Lower leg skin (tissue), 3 donors: ENCODE measurements at regions not wholly inside any gene's neighbourhood (a gene's known extent, or its start where the extent isn't known, plus 50 kb on each side); places are given as distances from the start of the nearest gene placed in this dataset.

Experiments used
- POLR2A ChIP-seq, 2 donors: fragments of 450-650 bp; IDR thresholded peaks; one replicate each; pipeline ENCODE4 v1.6.1; 2016 to 2017; ENCODE audit warnings: antibody characterized with exemption in 2 of 2, mild to moderate bottlenecking in 1 of 2, moderate library complexity in 1 of 2
- TF ChIP-seq, protein P1 (sequence below), 3 donors: fragments of 450-650 bp; IDR thresholded peaks; one replicate each; pipeline ENCODE4 v1.5.1; 2016; ENCODE audit warnings: antibody characterized with exemption in 3 of 3, mild to moderate bottlenecking in 3 of 3, moderate library complexity in 2 of 3

DNA sequence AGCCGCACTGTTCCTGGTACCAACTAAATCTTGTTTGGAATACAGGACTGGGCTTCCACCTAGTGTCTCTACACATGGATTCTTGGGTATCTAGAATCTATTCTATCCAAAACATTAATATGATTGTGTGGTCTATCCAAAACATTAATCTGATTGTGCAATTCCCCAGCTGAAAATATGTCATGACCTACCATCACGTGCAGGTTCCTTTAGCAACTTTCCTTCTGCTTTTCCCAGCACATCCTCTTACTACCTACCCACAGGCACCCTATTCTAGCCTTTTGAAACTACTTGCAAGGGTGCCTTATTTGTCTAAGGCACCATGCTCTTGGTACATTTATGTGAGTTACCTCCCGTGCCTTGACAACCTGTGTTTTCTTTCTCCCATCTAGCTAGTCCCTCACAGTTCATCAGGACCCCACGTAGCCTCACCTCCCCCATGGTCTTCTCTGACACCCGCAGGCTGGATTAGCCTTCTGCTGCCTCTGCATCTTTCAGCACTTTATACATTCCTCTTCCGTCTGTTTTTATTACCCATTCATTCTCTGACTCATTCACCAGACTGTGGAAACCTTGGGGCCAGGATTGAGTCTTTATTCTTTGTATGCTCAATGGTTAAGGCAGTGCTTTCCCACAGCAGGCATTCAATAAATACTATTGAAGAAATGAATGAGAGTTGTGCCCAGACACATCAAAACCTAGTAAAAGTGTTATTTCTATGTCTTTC lies 88.8 kb upstream of the FAM9B start:
- TF ChIP-seq, protein P1, sequence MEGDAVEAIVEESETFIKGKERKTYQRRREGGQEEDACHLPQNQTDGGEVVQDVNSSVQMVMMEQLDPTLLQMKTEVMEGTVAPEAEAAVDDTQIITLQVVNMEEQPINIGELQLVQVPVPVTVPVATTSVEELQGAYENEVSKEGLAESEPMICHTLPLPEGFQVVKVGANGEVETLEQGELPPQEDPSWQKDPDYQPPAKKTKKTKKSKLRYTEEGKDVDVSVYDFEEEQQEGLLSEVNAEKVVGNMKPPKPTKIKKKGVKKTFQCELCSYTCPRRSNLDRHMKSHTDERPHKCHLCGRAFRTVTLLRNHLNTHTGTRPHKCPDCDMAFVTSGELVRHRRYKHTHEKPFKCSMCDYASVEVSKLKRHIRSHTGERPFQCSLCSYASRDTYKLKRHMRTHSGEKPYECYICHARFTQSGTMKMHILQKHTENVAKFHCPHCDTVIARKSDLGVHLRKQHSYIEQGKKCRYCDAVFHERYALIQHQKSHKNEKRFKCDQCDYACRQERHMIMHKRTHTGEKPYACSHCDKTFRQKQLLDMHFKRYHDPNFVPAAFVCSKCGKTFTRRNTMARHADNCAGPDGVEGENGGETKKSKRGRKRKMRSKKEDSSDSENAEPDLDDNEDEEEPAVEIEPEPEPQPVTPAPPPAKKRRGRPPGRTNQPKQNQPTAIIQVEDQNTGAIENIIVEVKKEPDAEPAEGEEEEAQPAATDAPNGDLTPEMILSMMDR (IDR thresholded peaks at IDR 0.05): no peak
- no peak for TF ChIP-seq POLR2A (IDR thresholded peaks at IDR 0.05)
